ENCODE measurements at regions not wholly inside any gene's neighbourhood (a gene's known extent, or its start where the extent isn't known, plus 50 kb on each side); places are given as distances from the start of the nearest gene placed in this dataset.
"Not testable (repeated sequence)": the region's sequence is repeated elsewhere in the genome, so short reads cannot be mapped to it uniquely, and the experiment has no call there.

GRCh38 chr22:33986954-33987353 lies 66.7 kb upstream of the LARGE1 start:
- no peak for DNase-seq (ENCODE audit: extremely low read depth, low read depth)
- TF ChIP-seq CTCF (IDR thresholded peaks at IDR 0.05; ENCODE audit: low read depth, low read length) = no peak

- not testable (repeated sequence) for DNase-seq (ENCODE audit: extremely low read depth, low read depth)
These were observed 69.0 kb upstream of the LARGE1 start for GRCh38 chr22:33989263-33989662.

DNA sequence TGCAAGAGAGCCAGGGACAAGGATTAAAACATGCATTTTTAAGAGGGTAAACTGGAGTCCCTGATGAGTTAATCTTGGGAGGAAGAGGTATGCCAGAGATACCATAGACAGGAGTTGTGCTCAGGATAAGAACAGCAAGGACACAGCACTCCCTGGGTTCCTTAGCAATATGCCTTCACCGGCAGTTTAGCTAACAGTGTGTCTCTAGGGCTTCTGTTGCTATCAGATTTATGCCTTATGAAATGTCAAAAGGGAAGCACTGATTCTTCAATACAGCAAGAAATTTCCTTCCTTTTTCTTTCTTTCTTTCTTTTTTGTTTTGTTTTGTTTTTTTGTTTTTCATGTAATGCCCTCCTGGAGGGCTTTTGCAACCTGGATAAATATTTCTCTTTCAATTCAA lies 71.3 kb upstream of the LARGE1 start:
- no peak for DNase-seq (ENCODE audit: extremely low read depth, low read depth)
- TF ChIP-seq CTCF (IDR thresholded peaks at IDR 0.05; ENCODE audit: low read depth, low read length) = no peak

GRCh38 chr22:33996824-33997223 lies 76.5 kb upstream of the LARGE1 start:
- TF ChIP-seq CTCF (IDR thresholded peaks at IDR 0.05; ENCODE audit: low read depth, low read length) = no peak
- no peak for DNase-seq (ENCODE audit: extremely low read depth, low read depth)

DNA sequence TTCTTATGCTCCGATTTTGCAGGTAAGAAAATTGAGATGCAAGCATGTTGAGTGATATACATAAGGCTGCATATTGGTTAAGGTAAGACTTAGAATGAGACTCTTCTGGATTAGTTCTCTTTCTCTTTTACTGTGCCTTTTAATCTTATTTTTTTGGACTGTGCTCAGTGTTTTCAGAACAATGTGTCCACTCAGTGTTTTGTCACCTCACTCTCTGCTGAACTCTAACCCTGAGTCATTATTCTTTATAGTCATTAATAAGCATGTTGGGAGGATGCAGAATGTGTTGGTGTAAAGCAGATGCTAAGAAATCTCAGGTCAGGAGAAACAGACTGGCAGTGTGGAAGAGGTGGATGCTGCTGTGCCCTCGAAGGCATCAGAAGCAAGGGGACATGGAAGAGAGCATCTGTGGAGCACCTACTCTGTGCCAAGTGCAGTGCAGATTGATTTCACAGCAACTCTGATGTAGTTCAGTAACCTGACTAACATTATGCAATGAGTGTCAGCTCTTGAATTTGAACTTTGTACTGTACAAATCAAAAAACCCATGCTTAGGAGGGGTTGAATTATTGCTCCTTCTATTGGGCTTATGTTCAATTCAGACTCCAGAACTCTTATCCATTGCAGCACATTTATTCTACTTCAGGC lies 80.7 kb upstream of the LARGE1 start:
- no peak for TF ChIP-seq CTCF (IDR thresholded peaks at IDR 0.05; ENCODE audit: low read depth, low read length)

GRCh38 chr22:34001701-34002466 lies 81.6 kb upstream of the LARGE1 start:
- TF ChIP-seq CTCF (IDR thresholded peaks at IDR 0.05; ENCODE audit: low read depth, low read length) = no peak
- DNase-seq (ENCODE audit: extremely low read depth, low read depth) = no peak

More for the DNA sequence above, 80.7 kb upstream of the LARGE1 start:
- DNase-seq (ENCODE audit: extremely low read depth, low read depth) = no peak

GRCh38 chr22:34004058-34004457 lies 83.8 kb upstream of the LARGE1 start:
- no peak for TF ChIP-seq CTCF (IDR thresholded peaks at IDR 0.05; ENCODE audit: low read depth, low read length)
- DNase-seq (ENCODE audit: extremely low read depth, low read depth) = no peak

All from AG09319 (cell line).